SK-N-SH (cell line): ENCODE measurements at regions not wholly inside any gene's neighbourhood (a gene's known extent, or its start where the extent isn't known, plus 50 kb on each side); places are given as distances from the start of the nearest gene placed in this dataset.

Experiments
- CTCF ChIA-PET: fragments of 300-600, 350-600 bp; formaldehyde crosslinking; extraction: SDS; loops from one replicate; lab custom pipeline; 2021; lab: Yijun Ruan, JAX
- POLR2A ChIA-PET: fragments of 350-600 bp; sonication (Branson Sonifier 250); formaldehyde crosslinking; extraction: SDS; loops from one replicate; lab custom pipeline; 2020; ENCODE audit warnings: antibody characterized with exemption, inconsistent platforms; lab: Yijun Ruan, JAX
- DNase-seq: peaks from one replicate; pipeline ENCODE4 v3.0.0; 2012
- H2AFZ ChIP-seq: fragments of 200-600 bp; sonication (generic); 2 replicates; pipeline ENCODE4 v1.8.1; 2016; ENCODE audit warnings: antibody characterized with exemption, mild to moderate bottlenecking, low read depth
- H3F3A ChIP-seq: fragments of 200-600 bp; sonication (generic); replicated peaks from 2 replicates; pipeline ENCODE3; 2016; ENCODE audit warnings: antibody characterized with exemption, mild to moderate bottlenecking; ENCODE audit not compliant: insufficient read depth
- H3K27ac ChIP-seq, 2 experiments: fragments of 200-500 bp in 1 of 2; fragments of 200-600 bp in 1 of 2; sonication (Bioruptor generic) in 1 of 2; sonication (generic), shearing (Covaris generic) in 1 of 2; 2 replicates each; pipeline versions ENCODE4 v1.5.1 to v1.6.1; 2014 to 2016; ENCODE audit warnings: low read depth in 2 of 2, inconsistent platforms in 1 of 2, low read length in 1 of 2, mild to moderate bottlenecking in 1 of 2, mixed read lengths in 1 of 2
- H3K27me3 ChIP-seq: fragments of 200-600 bp; sonication (generic), shearing (Covaris generic); 2 replicates; pipeline ENCODE4 v1.6.1; 2016; ENCODE audit warnings: mixed run types; ENCODE audit not compliant: insufficient read depth
- H3K36me3 ChIP-seq, 2 experiments: fragments of 200-500 bp in 1 of 2; fragments of 200-600 bp in 1 of 2; sonication (Bioruptor generic) in 1 of 2; sonication (generic) in 1 of 2; replicated peaks in 1 of 2; 2 replicates each; pipeline versions ENCODE3 to v1.5.1; 2014 to 2016; ENCODE audit warnings: low read length in 1 of 2, mild to moderate bottlenecking in 1 of 2; ENCODE audit not compliant: insufficient read depth in 2 of 2, control insufficient read depth in 1 of 2
- H3K4me1 ChIP-seq, 2 experiments: fragments of 200-500 bp in 1 of 2; fragments of 200-600 bp in 1 of 2; sonication (Bioruptor generic) in 1 of 2; sonication (generic), shearing (Covaris generic) in 1 of 2; 2 replicates each; pipeline versions ENCODE4 v1.5.1 to v1.6.1; 2014 to 2016; ENCODE audit warnings: low read depth in 1 of 2, low read length in 1 of 2, mixed run types in 1 of 2; ENCODE audit not compliant: insufficient read depth in 2 of 2, control insufficient read depth in 1 of 2
- H3K4me2 ChIP-seq: fragments of 200-600 bp; sonication (generic), shearing (Covaris generic); 2 replicates; pipeline ENCODE4 v1.6.1; 2017; ENCODE audit warnings: mixed run types
- H3K4me3 ChIP-seq, 2 experiments: fragments of 200-500 bp in 1 of 2; fragments of 200-600 bp in 1 of 2; sonication (Bioruptor generic) in 1 of 2; sonication (generic), shearing (Covaris generic) in 1 of 2; 2 replicates each; pipeline versions ENCODE4 v1.5.1 to v1.8.1; 2014 to 2016; ENCODE audit warnings: low read depth in 2 of 2, inconsistent platforms in 1 of 2, low read length in 1 of 2, mild to moderate bottlenecking in 1 of 2, mixed read lengths in 1 of 2, moderate library complexity in 1 of 2
- H3K79me2 ChIP-seq: fragments of 200-600 bp; sonication (generic); 2 replicates; pipeline ENCODE4 v1.8.1; 2017; ENCODE audit warnings: mild to moderate bottlenecking; ENCODE audit not compliant: insufficient read depth
- H3K9ac ChIP-seq: fragments of 200-600 bp; sonication (generic); 2 replicates; pipeline ENCODE4 v1.6.1; 2017; ENCODE audit warnings: mixed run types
- H3K9me2 ChIP-seq: fragments of 200-600 bp; sonication (generic); 2 replicates; pipeline ENCODE4 v1.6.1; 2017; ENCODE audit warnings: mixed run types
- H3K9me3 ChIP-seq: fragments of 200-600 bp; sonication (generic); 2 replicates; pipeline ENCODE4 v1.6.1; 2017; ENCODE audit warnings: mixed run types, mild to moderate bottlenecking, moderate library complexity
- H4K20me1 ChIP-seq: fragments of 200-600 bp; sonication (generic); 2 replicates; pipeline ENCODE4 v1.6.1; 2017; ENCODE audit warnings: mild to moderate bottlenecking, mixed run types; ENCODE audit not compliant: insufficient read depth
- CHD2 ChIP-seq: fragments of 150-350 bp; IDR thresholded peaks from 2 replicates; pipeline ENCODE4 v1.6.1; 2018; ENCODE audit warnings: low read length; ENCODE audit not compliant: partially characterized antibody
- ELF1 ChIP-seq: IDR thresholded peaks from 2 replicates; pipeline ENCODE4 v1.4.0; 2012
- EP300 ChIP-seq, 2 experiments: IDR thresholded peaks; 2 replicates each; pipeline versions ENCODE4 v1.4.0 to v1.6.1; 2012; ENCODE audit warnings: borderline replicate concordance in 1 of 2, low read depth in 1 of 2, low read length in 1 of 2
- FOSL2 ChIP-seq: IDR thresholded peaks from 2 replicates; pipeline ENCODE4 v1.4.0; 2012; ENCODE audit warnings: low read depth, mild to moderate bottlenecking, moderate library complexity, borderline replicate concordance
- FOXJ3 ChIP-seq: sonication (generic); formaldehyde crosslinking; IDR thresholded peaks from 2 replicates; pipeline ENCODE4 v1.5.1; 2020; ENCODE audit warnings: mild to moderate bottlenecking, missing genetic modification reagents
- MAX ChIP-seq: IDR thresholded peaks from 2 replicates; pipeline ENCODE4 v1.4.0; 2012; ENCODE audit warnings: low read depth
- MEF2A ChIP-seq: IDR thresholded peaks from 2 replicates; pipeline ENCODE4 v1.4.0; 2012; ENCODE audit warnings: low read depth, borderline replicate concordance
- POLR2AphosphoS5 ChIP-seq: IDR thresholded peaks from 2 replicates; pipeline ENCODE4 v1.6.1; 2012; ENCODE audit warnings: low read depth, low read length
- RCOR1 ChIP-seq: fragments of 150-350 bp; IDR thresholded peaks from 2 replicates; pipeline ENCODE4 v1.6.1; 2017; ENCODE audit warnings: antibody characterized with exemption, low read length
- RFX5 ChIP-seq: IDR thresholded peaks from 2 replicates; pipeline ENCODE4 v1.6.1; 2012; ENCODE audit warnings: mild to moderate bottlenecking, improper control_type of control experiment, low read length
- SMC3 ChIP-seq: IDR thresholded peaks from 2 replicates; pipeline ENCODE4 v1.6.1; 2012; ENCODE audit warnings: low read depth, low read length, improper control_type of control experiment
- TAF1 ChIP-seq: IDR thresholded peaks from 2 replicates; pipeline ENCODE4 v1.6.1; 2012; ENCODE audit warnings: low read depth, mild to moderate bottlenecking, low read length, moderate library complexity, borderline replicate concordance
- TCF12 ChIP-seq: IDR thresholded peaks from 2 replicates; pipeline ENCODE4 v1.4.0; 2012
- TEAD4 ChIP-seq: IDR thresholded peaks from 2 replicates; pipeline ENCODE4 v1.4.0; 2012; ENCODE audit warnings: mild to moderate bottlenecking, borderline replicate concordance; ENCODE audit not compliant: insufficient read depth
- WGBS: methylation state at CpG from one replicate; pipeline ENCODE4 v1.1.6; 2017; ENCODE audit warnings: low lambda C conversion rate; 5-methylcytosine and 5-hydroxymethylcytosine counted together
- TF ChIP-seq, protein P1 (sequence below): fragments of 150-350 bp; IDR thresholded peaks from 2 replicates; pipeline ENCODE4 v1.6.1; 2016; ENCODE audit warnings: mild to moderate bottlenecking, low read depth, low read length

DNA sequence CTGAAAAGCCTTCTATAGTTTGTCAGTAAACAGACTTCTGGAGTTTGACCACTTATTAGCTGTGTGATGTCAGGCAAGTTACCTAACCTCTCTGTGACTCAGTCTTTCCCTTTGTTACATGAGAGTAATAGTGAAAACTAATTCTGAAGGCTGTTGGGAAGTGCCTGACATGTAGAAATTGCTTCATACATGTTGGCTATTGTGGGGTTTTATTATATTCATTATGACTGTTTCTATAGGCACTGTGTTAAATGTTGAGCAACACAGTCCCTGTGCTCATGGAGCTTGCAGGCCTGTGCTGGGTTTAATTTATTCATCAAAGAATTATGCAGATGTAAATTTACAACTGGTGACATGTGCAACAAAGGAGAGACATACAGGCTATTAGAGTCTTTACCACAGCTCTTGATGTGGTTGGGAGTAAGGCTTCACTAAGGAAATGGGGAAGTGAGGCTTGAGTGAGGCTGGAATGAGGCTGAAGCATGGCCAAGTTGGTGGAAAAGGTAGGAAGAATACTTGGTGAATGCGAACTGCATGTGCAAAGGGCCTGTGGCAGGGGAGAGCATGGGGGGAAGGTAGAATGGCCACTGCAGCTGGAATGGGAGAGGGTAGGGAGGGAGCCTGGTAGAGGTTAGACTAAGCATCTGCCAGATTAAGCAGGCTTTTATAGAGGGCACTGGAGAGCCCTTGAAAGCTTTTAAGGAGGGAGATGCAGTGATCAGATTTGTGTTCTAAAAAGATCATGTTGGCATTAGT is 236.4 kb upstream of the CRY1 start:
- no peaks in the 10 kb centered on the region for H3K9me3 ChIP-seq
- H3K36me3 ChIP-seq: no peaks in the 10 kb centered on the region
- no peak overlapping the region for H3K4me2 ChIP-seq
- H3K4me1 ChIP-seq: peaks cover 0 to 13% of the 10 kb centered on the region in 2 experiments; a peak in 1 of 4 replicates
- H2AFZ ChIP-seq: no peak overlapping the region
- no peaks in the 10 kb centered on the region for H3K27me3 ChIP-seq
- no peaks in the 10 kb centered on the region for H3F3A ChIP-seq
- POLR2A ChIA-PET: interaction anchor here (0.7 kb wide), 1 partner anchor 198 kb away, joined by 3 read pairs; no protein-coding TSS in a partner anchor
- no peaks in the 10 kb centered on the region for H4K20me1 ChIP-seq
- H3K9ac ChIP-seq: no peak overlapping the region
- H3K9me2 ChIP-seq: no peaks in the 10 kb centered on the region
- CTCF ChIA-PET: interaction anchor here (1.2 kb wide), 1 partner anchor 12 kb away, joined by 3 read pairs; no protein-coding TSS in a partner anchor
- DNase-seq: no peak
- no peak overlapping the region for H3K27ac ChIP-seq
- 68% methylated on average over 1 of the region's 1 CpG for WGBS
- TF ChIP-seq RCOR1 (no peak), MAX (no peak), FOXJ3 (CRISPR knock-in tag) (no peak), POLR2AphosphoS5 (no peak), RFX5 (no peak), TCF12 (no peak), ELF1 (no peak), EP300 (IDR thresholded peaks at IDR 0.05; ENCODE audit: borderline replicate concordance in 1 of 2, low read depth in 1 of 2, low read length in 1 of 2) (no peak), TEAD4 (no peak), FOSL2 (no peak), CHD2 (no peak), TAF1 (no peak), MEF2A (no peak), SMC3 (no peak)
- TF ChIP-seq, protein P1, sequence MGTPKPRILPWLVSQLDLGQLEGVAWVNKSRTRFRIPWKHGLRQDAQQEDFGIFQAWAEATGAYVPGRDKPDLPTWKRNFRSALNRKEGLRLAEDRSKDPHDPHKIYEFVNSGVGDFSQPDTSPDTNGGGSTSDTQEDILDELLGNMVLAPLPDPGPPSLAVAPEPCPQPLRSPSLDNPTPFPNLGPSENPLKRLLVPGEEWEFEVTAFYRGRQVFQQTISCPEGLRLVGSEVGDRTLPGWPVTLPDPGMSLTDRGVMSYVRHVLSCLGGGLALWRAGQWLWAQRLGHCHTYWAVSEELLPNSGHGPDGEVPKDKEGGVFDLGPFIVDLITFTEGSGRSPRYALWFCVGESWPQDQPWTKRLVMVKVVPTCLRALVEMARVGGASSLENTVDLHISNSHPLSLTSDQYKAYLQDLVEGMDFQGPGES: no peak
- no peak overlapping the region for H3K4me3 ChIP-seq
- H3K79me2 ChIP-seq: no peaks in the 10 kb centered on the region

DNA sequence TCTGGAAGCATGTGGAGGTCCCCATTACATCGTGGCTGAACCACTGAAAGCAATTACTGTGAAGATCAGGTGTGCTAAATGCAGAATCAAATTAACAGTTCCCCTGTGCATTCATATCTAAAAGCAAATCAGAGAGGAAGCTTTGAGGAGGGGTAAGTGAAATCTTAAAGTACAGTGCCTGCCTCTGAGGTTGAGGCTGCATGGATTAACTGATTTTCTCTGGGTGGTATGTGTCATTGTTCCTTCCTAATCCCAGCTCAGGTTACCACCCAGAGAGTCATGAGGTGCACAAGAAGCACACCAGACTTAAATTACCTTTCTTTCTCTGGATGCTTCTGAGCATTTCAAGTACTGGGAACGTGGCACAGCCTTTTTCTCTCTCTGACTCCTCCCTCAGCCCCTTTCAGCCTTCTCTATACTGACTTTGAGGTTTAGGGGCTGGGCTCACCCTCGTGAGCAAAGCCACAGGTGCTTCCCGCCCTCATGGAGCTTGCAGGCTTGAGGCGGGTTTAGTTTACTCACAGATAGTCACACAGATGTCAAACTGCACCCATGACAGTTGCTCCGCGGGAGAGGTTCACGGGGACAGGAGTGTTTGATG is 237.6 kb upstream of the CRY1 start:
- DNase-seq: no peak
- H3K36me3 ChIP-seq: no peaks in the 10 kb centered on the region
- no peaks in the 10 kb centered on the region for H4K20me1 ChIP-seq
- H3K4me2 ChIP-seq: no peak overlapping the region
- H3K9me2 ChIP-seq: no peaks in the 10 kb centered on the region
- no peak overlapping the region for H3K4me3 ChIP-seq
- 56% methylated on average over 5 of the region's 8 CpGs for WGBS
- 0 out of 2 replicates have a peak overlapping the region, but pooled peaks have one; percentile 22 for H2AFZ ChIP-seq
- no peaks in the 10 kb centered on the region for H3K79me2 ChIP-seq
- H3K27me3 ChIP-seq: no peaks in the 10 kb centered on the region
- no peak overlapping the region for H3K27ac ChIP-seq
- no peaks in the 10 kb centered on the region for H3K9me3 ChIP-seq
- H3K9ac ChIP-seq: no peak overlapping the region
- H3F3A ChIP-seq: no peaks in the 10 kb centered on the region
- ChIA-PET CTCF (interaction anchor here (1.2 to 1.8 kb wide), 3 partner anchors 8 to 278 kb away, joined by 4 read pairs; no protein-coding TSS in a partner anchor), POLR2A (no interaction called here)
- peaks cover 0 to 13% of the 10 kb centered on the region in 2 experiments; a peak in 1 of 4 replicates for H3K4me1 ChIP-seq
- TF ChIP-seq, protein P1: no peak
- no peak for TF ChIP-seq EP300 (IDR thresholded peaks at IDR 0.05; ENCODE audit: borderline replicate concordance in 1 of 2, low read depth in 1 of 2, low read length in 1 of 2)
- no peak for TF ChIP-seq SMC3
- TF ChIP-seq RCOR1: no peak
